ENCODE measurements at regions not wholly inside any gene's neighbourhood (a gene's known extent, or its start where the extent isn't known, plus 50 kb on each side); places are given as distances from the start of the nearest gene placed in this dataset.

DNA sequence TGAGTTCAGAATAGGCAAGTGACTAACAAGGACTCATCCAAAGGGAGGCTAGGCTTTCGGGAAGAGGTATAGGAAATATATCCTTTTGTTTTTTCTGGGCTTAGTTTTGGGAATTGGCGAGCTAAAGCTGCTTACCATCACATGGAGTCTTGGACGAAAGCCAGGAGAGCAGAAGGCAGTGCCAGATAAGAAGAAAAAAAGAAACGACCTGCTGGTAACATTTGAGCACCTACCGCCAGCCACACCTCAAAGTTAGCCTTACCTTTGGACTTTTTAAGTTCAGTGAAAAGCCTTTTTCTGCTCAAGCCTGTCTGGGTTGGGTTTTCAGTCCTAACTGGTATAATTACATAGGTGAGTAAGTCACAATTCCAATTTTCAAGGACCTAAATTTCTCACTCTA lies 85.1 kb upstream of the LCORL start:
- TF ChIP-seq ZUFSP (CRISPR knock-in tag; IDR thresholded peaks at IDR 0.05; ENCODE audit: borderline replicate concordance), result no peak
- no peak for TF ChIP-seq POGZ (CRISPR knock-in tag; IDR thresholded peaks at IDR 0.05)
- TF ChIP-seq REST (IDR thresholded peaks at IDR 0.05; ENCODE audit: borderline replicate concordance in 1 of 2, low read depth in 1 of 2, low read length in 2 of 2), result no peak
- no peak for TF ChIP-seq ZNF326 (CRISPR knock-in tag; IDR thresholded peaks at IDR 0.05; ENCODE audit: borderline replicate concordance)
- TF ChIP-seq, protein P1, sequence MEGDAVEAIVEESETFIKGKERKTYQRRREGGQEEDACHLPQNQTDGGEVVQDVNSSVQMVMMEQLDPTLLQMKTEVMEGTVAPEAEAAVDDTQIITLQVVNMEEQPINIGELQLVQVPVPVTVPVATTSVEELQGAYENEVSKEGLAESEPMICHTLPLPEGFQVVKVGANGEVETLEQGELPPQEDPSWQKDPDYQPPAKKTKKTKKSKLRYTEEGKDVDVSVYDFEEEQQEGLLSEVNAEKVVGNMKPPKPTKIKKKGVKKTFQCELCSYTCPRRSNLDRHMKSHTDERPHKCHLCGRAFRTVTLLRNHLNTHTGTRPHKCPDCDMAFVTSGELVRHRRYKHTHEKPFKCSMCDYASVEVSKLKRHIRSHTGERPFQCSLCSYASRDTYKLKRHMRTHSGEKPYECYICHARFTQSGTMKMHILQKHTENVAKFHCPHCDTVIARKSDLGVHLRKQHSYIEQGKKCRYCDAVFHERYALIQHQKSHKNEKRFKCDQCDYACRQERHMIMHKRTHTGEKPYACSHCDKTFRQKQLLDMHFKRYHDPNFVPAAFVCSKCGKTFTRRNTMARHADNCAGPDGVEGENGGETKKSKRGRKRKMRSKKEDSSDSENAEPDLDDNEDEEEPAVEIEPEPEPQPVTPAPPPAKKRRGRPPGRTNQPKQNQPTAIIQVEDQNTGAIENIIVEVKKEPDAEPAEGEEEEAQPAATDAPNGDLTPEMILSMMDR (CRISPR knock-in tag; IDR thresholded peaks at IDR 0.05), result no peak
- no peak for TF ChIP-seq HNF4A (CRISPR knock-in tag; IDR thresholded peaks at IDR 0.05)

All from HepG2 (cell line).